Liver (tissue), 3 donors: ENCODE measurements at regions not wholly inside any gene's neighbourhood (a gene's known extent, or its start where the extent isn't known, plus 50 kb on each side); places are given as distances from the start of the nearest gene placed in this dataset.

Experiments used
- ATF3 ChIP-seq: IDR thresholded peaks from 2 replicates; pipeline ENCODE4 v1.6.1; 2016; ENCODE audit warnings: antibody characterized with exemption
- CTCF ChIP-seq: fragments of 150-350 bp; IDR thresholded peaks from 2 replicates; pipeline ENCODE4 v1.5.1; 2017; ENCODE audit warnings: improper control_type of control experiment, low read depth, low read length; ENCODE audit not compliant: missing input control
- RAD21 ChIP-seq, 2 donors: IDR thresholded peaks; 2 replicates each; pipeline ENCODE4 v1.6.1; 2016; ENCODE audit warnings: antibody characterized with exemption in 2 of 2, mild to moderate bottlenecking in 2 of 2
- REST ChIP-seq: IDR thresholded peaks from 2 replicates; pipeline ENCODE4 v1.6.1; 2016; ENCODE audit warnings: antibody characterized with exemption, mild to moderate bottlenecking
- SP1 ChIP-seq: IDR thresholded peaks from 2 replicates; pipeline ENCODE4 v1.6.1; 2018; ENCODE audit warnings: antibody characterized with exemption, mild to moderate bottlenecking
- TAF1 ChIP-seq: conservative IDR thresholded peaks from 2 replicates; pipeline ENCODE4 v1.6.1; 2016; ENCODE audit warnings: antibody characterized with exemption, mild to moderate bottlenecking
- donor health status: healthy.
- donor health status: healthy.

- no peak for TF ChIP-seq CTCF
- no peak for TF ChIP-seq RAD21 (IDR thresholded peaks at IDR 0.05)
- no peak for TF ChIP-seq REST
- no peak for TF ChIP-seq SP1
- TF ChIP-seq ATF3 = no peak
- no peak for TF ChIP-seq TAF1
These were observed 575.0 kb upstream of the KLF12 start for GRCh38 chr13:74709226-74709625.
